Right lung (tissue), 2 donors: ENCODE measurements at regions not wholly inside any gene's neighbourhood (a gene's known extent, or its start where the extent isn't known, plus 50 kb on each side); places are given as distances from the start of the nearest gene placed in this dataset.

Source experiments
- DNase-seq, 2 donors: peaks; one replicate each; pipeline ENCODE4 v3.0.0-alpha.2; 2013

DNA sequence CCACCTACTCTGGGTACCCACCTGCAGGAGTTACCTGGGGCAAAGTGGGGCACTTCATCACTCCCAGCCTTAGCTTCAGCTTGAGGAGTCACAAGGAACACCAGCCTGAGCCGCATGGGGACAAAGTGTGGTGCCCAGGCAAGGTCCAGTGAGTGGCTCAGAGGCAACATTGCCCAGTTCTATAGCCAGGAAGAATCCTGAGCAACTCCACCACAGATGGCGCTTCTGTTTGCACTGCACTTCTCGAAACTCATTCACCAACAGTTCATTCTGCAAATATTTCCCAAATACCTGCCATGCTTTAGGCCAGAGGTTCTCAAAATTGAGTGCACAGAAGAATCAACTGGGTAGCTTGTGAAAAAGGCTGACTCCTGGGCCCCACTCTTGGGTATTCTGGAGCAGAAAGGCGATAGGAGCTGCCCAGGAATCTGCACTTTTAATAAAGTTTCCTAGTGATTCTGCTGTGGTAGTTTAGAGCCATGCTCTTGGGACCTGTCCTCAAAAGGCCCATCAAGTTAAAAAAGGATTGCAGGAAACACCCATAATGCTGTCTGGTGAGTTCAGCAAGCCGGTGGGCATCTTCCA lies 83.1 kb downstream of the VEGFA start:
- no peak for DNase-seq

GRCh38 chr6:43852350-43852864 lies 82.4 kb downstream of the VEGFA start:
- DNase-seq, result no peak

GRCh38 chr6:43851204-43851865 lies 81.3 kb downstream of the VEGFA start:
- no peak for DNase-seq

GRCh38 chr6:43850314-43851203 lies 80.5 kb downstream of the VEGFA start:
- DNase-seq, result no peak

DNA sequence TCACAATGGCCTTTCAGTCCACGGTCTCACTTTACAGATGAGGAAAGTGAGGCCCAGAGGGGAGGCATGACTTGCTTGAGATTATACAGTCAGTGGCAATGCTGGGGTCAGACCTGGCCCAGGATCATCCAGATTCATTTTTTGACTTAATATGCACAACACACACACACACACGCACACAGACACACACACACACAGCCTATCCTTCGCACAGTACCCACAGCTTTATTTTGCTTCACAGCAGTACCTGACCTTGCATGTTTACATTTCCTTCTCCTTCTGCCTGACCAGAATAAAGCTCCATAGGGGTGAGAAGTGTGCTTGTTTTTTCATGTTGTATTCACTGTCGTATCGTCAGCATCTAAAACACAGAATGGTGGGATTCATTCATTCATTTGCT lies 79.8 kb downstream of the VEGFA start:
- DNase-seq, result no peak

DNA sequence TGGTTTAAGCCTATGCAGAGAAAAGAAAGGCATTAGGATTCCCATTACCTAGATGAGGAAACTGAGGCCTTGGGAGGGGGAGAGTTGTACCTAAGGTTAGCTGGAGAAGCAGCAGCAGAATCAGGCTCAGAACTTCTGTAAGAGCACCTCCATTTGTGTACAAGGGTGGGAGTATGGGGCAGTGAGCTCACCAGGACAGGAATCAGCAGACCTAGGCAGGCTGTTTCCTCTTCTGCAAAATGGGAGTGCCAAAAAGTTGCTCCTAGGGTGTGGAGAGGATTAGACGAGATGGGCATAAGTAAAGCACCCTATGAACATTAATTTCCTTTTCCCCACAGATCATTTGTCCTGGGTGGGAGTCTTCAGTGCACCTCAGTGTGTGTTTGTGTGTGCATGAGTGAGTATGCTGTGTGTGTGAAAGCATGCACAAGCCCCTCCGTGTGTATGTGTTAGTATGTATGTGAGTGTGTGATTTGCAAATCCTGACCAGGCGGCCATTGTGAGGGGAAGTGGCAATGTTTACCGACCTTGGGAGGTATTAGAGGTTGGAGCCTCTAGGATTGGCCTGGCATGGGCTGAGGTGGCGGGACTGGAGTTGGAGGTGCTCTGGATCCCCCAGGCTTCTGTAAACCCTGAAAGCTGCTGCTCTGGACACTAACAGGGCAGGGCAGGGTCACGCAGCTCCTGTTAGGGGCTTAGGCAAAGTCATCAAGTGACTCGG lies 78.8 kb downstream of the VEGFA start:
- no peak for DNase-seq

DNA sequence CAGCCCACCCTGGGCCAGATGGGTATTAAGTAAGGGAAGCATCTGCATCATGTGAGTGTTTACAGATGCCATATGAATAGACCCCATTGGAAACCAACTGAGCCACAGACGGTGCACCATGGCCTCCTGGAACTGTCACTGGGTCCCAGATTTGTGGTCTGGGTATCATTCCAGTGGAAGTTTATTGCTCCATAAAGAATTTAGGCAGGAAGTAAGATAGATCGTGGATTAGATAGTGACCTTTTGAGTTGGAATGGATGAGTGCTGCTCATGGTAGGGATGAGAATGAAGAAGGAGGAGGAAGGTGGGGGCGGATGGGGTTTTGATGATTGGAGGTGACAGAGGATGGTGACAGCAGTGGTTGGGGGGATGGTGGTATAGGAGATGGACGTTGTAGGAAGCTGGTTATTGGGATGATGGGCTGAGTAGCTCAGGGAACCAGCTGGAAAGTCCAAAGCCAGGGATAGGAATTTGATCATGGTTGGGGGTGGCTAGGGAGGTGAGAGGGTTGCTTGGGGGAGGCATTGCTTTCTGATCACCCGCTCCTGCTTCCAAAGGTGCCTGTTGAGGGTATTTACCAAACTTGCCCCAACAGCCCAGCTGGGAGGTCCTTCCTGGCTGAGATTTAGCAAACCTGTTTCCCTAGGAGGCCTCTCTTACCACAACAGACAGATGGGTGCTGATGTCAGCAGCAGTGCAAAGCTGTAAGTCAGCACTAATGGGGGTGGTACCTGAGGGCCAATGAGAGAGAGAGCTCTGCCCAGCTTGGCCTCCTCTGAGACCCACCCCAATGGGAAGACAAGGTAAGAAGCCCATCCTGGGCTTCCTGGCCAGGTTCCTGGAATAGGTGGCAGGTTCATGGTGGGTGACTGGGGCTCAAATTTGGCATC lies 78.0 kb downstream of the VEGFA start:
- no peak for DNase-seq

- no peak for DNase-seq
These were observed 76.5 kb downstream of the VEGFA start for GRCh38 chr6:43846556-43846955.

DNA sequence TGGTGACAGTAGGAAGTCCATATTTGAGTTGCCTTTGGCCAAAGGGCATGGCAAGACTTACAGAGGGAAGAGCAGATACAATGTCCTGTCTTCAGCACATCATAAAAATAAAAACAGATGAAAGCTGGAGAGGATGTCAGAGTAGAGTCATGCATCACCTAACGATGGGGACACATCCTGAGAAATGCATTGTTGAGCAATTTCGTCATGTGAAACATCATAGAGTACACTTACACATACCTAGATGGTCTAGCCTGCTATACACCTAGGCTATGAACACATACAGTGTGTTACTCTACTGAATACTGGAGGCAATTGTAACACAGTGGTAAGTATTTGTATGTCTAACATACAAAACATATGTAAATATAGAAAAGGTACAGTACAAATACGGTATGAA lies 75.6 kb downstream of the VEGFA start:
- DNase-seq, result no peak

DNA sequence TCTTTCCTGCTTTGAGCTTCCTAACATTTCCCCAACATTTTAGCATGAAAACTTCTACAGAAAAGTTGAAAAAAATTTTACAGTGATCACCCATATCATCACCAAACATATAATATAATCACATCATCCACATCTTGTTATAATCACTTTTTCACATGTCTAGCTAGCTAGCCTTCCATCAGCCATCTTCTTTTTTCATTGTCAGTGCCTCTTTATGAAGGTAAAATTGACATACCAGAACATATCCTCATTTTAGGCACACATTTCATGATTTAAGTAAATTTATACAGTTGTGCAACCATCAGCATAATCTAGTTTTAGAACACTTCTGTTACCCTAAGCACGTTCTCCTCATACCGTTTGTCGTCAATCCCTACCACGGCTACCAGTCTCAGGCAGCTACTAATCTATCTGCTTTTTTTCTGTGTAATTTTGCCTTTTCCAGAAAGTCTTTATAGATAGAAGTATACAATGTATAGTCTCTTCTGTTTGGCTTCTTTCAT lies 73.7 kb downstream of the VEGFA start:
- no peak for DNase-seq

DNA sequence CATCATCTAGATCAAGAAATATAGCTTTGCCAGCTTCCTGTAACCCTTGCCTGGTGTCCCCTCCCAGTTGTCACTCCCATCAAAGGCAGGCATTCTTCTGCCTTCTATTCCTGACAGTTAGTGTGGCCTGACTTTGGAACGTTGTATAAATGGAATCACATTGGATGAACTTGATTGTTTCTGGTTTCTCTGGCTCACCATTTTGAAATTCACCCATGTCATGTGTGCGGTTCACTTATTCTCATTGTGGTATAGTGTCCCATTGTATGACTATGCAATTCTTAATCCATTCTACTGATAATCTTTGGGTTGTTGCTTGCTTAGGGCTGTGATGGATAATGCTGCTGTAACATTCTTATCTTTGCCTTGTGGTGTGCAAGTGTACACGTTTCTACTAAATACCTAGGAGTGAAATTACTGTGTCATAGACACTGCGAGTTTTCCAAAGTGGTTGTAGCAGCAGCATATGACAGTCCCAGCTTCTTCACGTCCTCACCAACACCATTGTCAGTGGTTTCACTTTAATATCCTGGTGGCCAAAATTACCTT lies 73.2 kb downstream of the VEGFA start:
- no peak for DNase-seq

GRCh38 chr6:43842231-43842794 lies 72.3 kb downstream of the VEGFA start:
- DNase-seq, result no peak

DNA sequence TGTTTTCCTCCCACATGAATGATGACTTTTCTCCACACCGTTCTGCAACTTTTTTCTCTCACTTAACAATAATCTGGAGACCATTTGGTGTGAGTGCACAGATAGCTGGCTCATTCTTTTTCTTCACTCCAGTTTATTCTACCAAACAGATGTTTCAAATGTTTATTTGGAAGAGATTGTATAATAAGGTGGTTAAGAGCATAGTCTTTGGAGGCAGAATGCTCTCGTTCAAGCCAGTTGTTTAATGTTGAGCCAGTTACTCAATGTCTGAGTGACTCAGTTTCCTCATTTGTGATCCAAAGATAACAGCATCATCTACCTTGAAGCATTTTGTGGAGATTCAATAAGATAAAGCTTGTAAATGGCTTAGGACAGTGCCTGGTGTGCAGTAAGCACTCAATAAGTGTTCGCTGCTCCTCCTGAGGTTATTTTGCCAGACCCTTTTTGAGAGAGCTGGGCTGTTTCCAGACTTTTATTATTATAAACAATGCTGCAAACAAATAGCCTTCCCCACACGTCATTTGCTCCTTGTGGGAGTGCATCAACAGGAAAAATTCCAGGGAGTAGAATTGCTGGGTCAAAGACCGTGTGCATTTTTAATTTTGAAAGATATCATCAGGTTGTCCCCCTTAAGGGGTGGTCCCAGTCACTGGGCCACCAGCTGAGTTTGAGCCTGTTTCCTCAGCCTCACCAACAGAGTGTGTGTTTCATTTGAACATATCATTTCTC lies 70.6 kb downstream of the VEGFA start:
- DNase-seq, result no peak

DNA sequence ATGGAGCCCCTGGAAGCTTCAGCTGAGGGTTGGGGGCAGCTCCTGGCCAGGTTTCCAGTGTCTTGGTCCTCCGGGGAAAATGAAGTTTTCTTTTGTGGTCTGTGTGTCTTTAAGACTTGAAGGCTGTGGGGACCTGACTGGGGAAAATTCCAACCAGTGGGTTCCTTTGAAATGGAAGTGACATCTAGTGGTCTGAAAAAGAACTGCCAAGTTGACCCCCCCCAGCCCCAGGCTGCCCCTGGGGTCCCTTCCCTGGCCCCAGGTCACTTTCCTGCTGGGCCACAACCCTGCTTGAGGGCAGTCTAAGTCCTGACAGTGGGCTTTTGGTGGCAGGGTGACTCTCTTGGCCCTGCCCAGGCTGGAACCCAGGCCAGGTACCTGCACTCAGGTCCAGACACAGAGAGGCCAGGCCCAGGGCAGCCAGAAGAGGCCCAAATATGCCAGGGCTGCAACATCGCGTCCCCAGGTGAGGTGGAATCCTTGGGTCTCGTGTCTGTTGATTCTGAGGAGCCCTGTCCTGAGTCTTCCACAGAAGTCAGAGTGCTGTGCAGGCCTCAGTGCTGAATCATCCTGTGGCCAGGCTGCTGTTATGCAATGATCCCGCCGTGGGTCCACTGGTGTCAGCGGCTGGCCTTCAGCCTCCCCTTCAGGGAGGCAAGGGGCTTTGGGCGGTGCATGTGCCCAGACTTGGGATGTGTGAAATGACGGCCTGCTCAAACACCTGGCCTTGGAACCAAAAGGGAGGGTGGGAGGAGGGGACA lies 68.4 kb downstream of the VEGFA start:
- DNase-seq, result no peak

GRCh38 chr6:43837507-43837906 lies 67.5 kb downstream of the VEGFA start:
- no peak for DNase-seq

DNA sequence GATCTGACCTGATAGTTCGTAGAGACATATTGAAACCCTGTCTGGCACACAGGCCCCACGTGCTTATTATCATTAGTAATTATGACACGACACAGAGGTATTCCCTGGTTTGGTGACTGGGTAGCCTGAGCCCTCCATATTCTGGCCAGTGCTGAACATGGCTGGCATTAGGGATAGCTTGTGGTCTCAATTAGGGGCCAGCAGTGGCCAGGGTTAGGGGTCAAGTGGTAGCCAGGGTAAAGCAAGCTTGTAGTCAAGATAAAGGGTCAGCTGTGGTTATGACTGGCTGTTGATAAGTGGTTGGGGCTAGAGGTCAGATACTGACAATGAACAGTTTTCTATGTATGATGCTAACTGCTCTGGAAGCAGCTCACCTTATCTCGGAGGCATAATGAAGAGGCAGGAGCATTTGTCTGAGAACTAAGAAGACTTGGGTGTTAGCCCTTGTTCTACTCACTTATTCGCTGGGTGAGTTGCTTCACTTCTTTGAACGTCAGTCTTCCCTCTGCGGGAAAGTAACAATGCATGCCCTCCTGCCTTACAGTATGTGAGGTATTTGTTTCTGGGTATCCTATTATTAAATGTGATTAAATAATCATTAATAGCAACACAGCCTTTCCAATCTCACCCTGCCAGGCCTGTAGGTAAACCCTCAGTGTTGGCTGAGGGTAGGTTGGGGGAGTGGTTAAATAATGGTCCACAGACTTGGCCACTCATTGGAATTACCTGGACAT lies 66.7 kb downstream of the VEGFA start:
- no peak for DNase-seq
